WERI-Rb-1 (cell line): ENCODE measurements at regions not wholly inside any gene's neighbourhood (a gene's known extent, or its start where the extent isn't known, plus 50 kb on each side); places are given as distances from the start of the nearest gene placed in this dataset.

Experiments used
- DNase-seq: peaks from one replicate; pipeline ENCODE4 v3.0.0-alpha.2; 2020
- H3K27ac ChIP-seq: fragments of 250-450 bp; sonication (Bioruptor Pico); 2 replicates; pipeline ENCODE4 v1.5.1; 2020; ENCODE audit warnings: mild to moderate bottlenecking, moderate library complexity
- H3K27me3 ChIP-seq: fragments of 250-450 bp; sonication (Bioruptor Pico); 2 replicates; pipeline ENCODE4 v1.5.1; 2021; ENCODE audit warnings: mild to moderate bottlenecking, low read depth, moderate library complexity; ENCODE audit not compliant: insufficient read depth, severe bottlenecking
- H3K36me3 ChIP-seq: fragments of 250-450 bp; sonication (Bioruptor Pico); 2 replicates; pipeline ENCODE4 v1.5.1; 2020; ENCODE audit warnings: mild to moderate bottlenecking, moderate library complexity
- H3K4me3 ChIP-seq: 2 replicates; pipeline ENCODE4 v1.5.1; 2011; ENCODE audit warnings: low read depth, mild to moderate bottlenecking, control low read depth, low read length
- H3K9me3 ChIP-seq: fragments of 250-450 bp; sonication (Bioruptor Pico); 2 replicates; pipeline ENCODE4 v1.5.1; 2021; ENCODE audit warnings: mild to moderate bottlenecking, moderate library complexity; ENCODE audit not compliant: severe bottlenecking
- CTCF ChIP-seq: IDR thresholded peaks from 2 replicates; pipeline ENCODE4 v1.5.1; 2011; ENCODE audit warnings: low read depth, mild to moderate bottlenecking, control low read depth, inconsistent platforms, low read length

DNA sequence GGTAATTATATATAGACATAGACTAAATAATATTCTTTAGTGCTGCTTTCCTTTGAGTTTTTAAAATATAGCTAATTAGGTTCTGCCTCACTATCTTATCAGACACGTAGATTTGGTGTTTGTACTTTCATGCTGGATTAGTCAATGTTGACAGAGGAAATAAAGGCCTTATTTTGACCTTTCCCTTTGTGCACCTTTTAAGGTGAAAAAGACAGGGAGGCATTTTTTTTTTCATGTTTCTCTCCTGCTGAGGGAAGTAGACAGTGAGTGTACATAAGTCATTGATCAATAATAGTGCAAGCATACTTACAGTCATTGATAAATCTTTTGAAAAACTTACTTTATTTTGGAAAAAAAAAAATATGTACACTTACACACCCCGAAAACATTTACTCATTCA, 467.8 kb downstream of the GRXCR1 start:
- no peaks in the 10 kb centered on the region for H3K27me3 ChIP-seq
- TF ChIP-seq CTCF, result no peak
- H3K4me3 ChIP-seq, result peak overlapping the region; percentile 14; the same call in 1 of the 2 replicates
- no peaks in the 10 kb centered on the region for H3K9me3 ChIP-seq
- DNase-seq, result no peak
- H3K36me3 ChIP-seq, result no peaks in the 10 kb centered on the region
- peak overlapping the region; percentile 66 for H3K27ac ChIP-seq

DNA sequence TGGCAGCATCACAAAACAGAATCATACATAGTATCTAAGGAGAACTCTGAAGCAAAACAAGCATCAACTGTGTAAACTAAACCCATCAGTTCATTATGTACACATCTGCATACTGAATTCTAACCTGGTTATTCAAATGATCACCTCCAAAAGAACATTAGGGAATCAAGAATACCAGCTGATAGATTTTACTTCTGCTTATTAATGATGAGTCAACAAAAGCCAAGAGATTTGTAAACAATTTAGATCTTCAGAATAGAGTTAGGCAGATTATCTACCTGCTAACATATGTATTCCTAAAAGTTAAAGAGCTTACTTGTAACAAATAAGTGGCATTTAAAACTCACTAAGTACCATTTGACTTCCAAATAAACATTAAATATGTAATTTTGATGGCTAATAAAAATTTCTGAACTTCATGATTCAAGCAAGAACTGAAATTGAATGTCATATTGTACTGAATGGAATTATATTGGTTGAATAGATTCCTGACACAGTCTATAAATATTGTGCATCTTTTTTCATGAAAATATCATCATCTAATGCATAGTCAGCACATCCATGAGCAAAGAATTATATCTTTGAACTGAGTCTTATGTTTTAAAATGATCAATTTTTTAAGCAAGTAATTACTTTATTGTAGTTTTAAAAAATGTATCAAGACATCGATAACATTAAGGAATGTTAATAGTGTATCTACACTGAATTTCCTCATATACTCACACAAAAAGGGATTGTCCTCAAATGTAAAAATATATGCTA, 470.5 kb downstream of the GRXCR1 start:
- Histone ChIP-seq H3K27ac (no peak overlapping the region), H3K27me3 (no peaks in the 10 kb centered on the region), H3K4me3 (no peak overlapping the region), H3K36me3 (no peaks in the 10 kb centered on the region), H3K9me3 (no peaks in the 10 kb centered on the region)
- no peak for DNase-seq
- TF ChIP-seq CTCF, result no peak

DNA sequence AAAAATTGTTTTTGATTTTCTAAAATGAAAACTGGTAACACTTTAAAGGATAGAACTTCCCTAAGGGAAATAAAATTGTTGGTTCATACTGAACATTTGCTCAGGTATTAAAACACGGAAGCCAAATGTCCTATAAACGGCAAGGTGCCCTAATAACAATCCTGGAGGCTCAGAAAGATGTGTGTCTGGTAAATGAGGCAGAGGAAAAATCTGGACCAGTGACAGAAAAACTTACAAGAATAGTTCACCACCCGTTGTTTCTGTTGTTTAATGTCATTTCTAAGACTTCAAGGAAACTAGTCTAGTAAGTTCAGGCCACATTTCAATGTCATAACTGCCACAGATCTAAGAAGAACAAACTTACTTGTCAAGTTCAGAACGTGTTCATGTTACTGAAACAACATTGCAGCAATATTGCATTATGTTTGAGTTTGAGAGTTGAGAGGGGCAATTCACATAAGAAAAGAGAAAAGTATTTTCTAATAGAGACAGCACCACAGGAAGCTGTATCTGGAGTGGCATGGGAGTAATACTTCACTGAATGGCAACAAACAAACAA, 476.6 kb downstream of the GRXCR1 start:
- Histone ChIP-seq H3K27me3 (no peaks in the 10 kb centered on the region), H3K9me3 (no peaks in the 10 kb centered on the region), H3K27ac (no peak overlapping the region), H3K36me3 (no peaks in the 10 kb centered on the region), H3K4me3 (no peak overlapping the region)
- DNase-seq, result no peak
- no peak for TF ChIP-seq CTCF

- Histone ChIP-seq H3K27ac (no peak overlapping the region), H3K4me3 (no peak overlapping the region), H3K36me3 (no peaks in the 10 kb centered on the region), H3K27me3 (no peaks in the 10 kb centered on the region), H3K9me3 (no peaks in the 10 kb centered on the region)
- TF ChIP-seq CTCF, result no peak
- no peak for DNase-seq
Observed at GRCh38 chr4:43373201-43373600, 480.7 kb downstream of the GRXCR1 start.

GRCh38 chr4:43374216-43374751, 481.8 kb downstream of the GRXCR1 start:
- no peak for TF ChIP-seq CTCF

More at GRCh38 chr4:43374216-43374751, 481.8 kb downstream of the GRXCR1 start:
- no peaks in the 10 kb centered on the region for H3K36me3 ChIP-seq
- no peaks in the 10 kb centered on the region for H3K9me3 ChIP-seq
- DNase-seq, result peak; percentile 43
- H3K27ac ChIP-seq, result no peak overlapping the region
- H3K4me3 ChIP-seq, result no peak overlapping the region
- H3K27me3 ChIP-seq, result no peaks in the 10 kb centered on the region
